Calu3 (cell line): ENCODE measurements at regions not wholly inside any gene's neighbourhood (a gene's known extent, or its start where the extent isn't known, plus 50 kb on each side); places are given as distances from the start of the nearest gene placed in this dataset.
"Not testable (repeated sequence)": the region's sequence is repeated elsewhere in the genome, so short reads cannot be mapped to it uniquely, and the experiment has no call there.

Experiments used
- BruUV-seq: library from RNA; stranded (reverse); fragments of 400-500 nt; replicated peaks from 2 replicates; lab custom pipeline; 2021; lab: Mats Ljungman, UMichigan
- CTCF ChIA-PET: fragments of 300-600 bp; sonication (Branson Sonifier 250); formaldehyde crosslinking; loops from one replicate; lab custom pipeline; 2022; ENCODE audit warnings: antibody characterized with exemption; lab: Charles Lee
- DNase-seq: peaks from one replicate; pipeline ENCODE4 v3.0.0; 2022
- H3K27ac Mint-ChIP-seq: one replicate; pipeline ENCODE4 v1.8.0; 2022; ENCODE audit warnings: mixed read lengths; ENCODE audit not compliant: unreplicated experiment
- H3K27me3 Mint-ChIP-seq: one replicate; pipeline ENCODE4 v1.8.0; 2022; ENCODE audit warnings: mixed read lengths; ENCODE audit not compliant: unreplicated experiment
- H3K36me3 Mint-ChIP-seq: one replicate; pipeline ENCODE4 v1.8.0; 2022; ENCODE audit warnings: mild to moderate bottlenecking, moderate library complexity, mixed read lengths; ENCODE audit not compliant: insufficient read depth, unreplicated experiment
- H3K4me1 Mint-ChIP-seq: one replicate; pipeline ENCODE4 v1.8.0; 2022; ENCODE audit warnings: mild to moderate bottlenecking, low read depth, mixed read lengths; ENCODE audit not compliant: unreplicated experiment
- H3K4me3 Mint-ChIP-seq: one replicate; pipeline ENCODE4 v1.8.0; 2022; ENCODE audit warnings: mild to moderate bottlenecking, low read depth, moderate library complexity, mixed read lengths; ENCODE audit not compliant: unreplicated experiment
- H3K9me3 Mint-ChIP-seq: one replicate; pipeline ENCODE4 v1.8.0; 2022; ENCODE audit warnings: low read depth, mixed read lengths; ENCODE audit not compliant: unreplicated experiment
- CTCF ChIP-seq: fragments of 200-600 bp; IDR thresholded peaks from one replicate; pipeline ENCODE4 v1.8.0; 2022; ENCODE audit warnings: antibody characterized with exemption; ENCODE audit not compliant: unreplicated experiment
- intact Hi-C: fragments of 100-400 bp; cut with micrococcal nuclease; formaldehyde crosslinking; loops from one replicate; pipeline ENCODE4 v1.10.0; 2022; ENCODE audit not compliant: unreplicated experiment

GRCh38 chr3:72269475-72269874 lies 484.5 kb upstream of the PROK2 start:
- TF ChIP-seq CTCF, result no peak
- Mint-ChIP-seq H3K27ac (no peak overlapping the region), H3K4me1 (no peaks in the 10 kb centered on the region), H3K36me3 (no peaks in the 10 kb centered on the region), H3K9me3 (no peaks in the 10 kb centered on the region), H3K27me3 (peaks cover 18% of the 10 kb centered on the region), H3K4me3 (no peak overlapping the region)
- CTCF ChIA-PET, result no interaction called here
- BruUV-seq, result no TSS peak
- intact Hi-C loops, result no loop called here
- DNase-seq, result no peak

GRCh38 chr3:72266921-72267524 lies 482.1 kb upstream of the PROK2 start:
- intact Hi-C loops, H3K27ac Mint-ChIP-seq, H3K4me1 Mint-ChIP-seq, H3K4me3 Mint-ChIP-seq, H3K36me3 Mint-ChIP-seq, H3K9me3 Mint-ChIP-seq, DNase-seq, BruUV-seq: not testable (repeated sequence)
- CTCF ChIA-PET, result interaction anchor here (0.7 kb wide), 1 partner anchor 28 kb away, joined by 3 read pairs; no protein-coding TSS in a partner anchor
- peaks cover 34% of the 10 kb centered on the region for H3K27me3 Mint-ChIP-seq

GRCh38 chr3:72266016-72266370 lies 481.0 kb upstream of the PROK2 start:
- TF ChIP-seq CTCF, result no peak
- CTCF ChIA-PET, result no interaction called here
- H3K4me1 Mint-ChIP-seq, result no peaks in the 10 kb centered on the region
- H3K27ac Mint-ChIP-seq, result no peak overlapping the region
- no peaks in the 10 kb centered on the region for H3K36me3 Mint-ChIP-seq
- H3K4me3 Mint-ChIP-seq, result no peak overlapping the region
- intact Hi-C loops, result no loop called here
- no peak for DNase-seq
- no peaks in the 10 kb centered on the region for H3K9me3 Mint-ChIP-seq
- no TSS peak for BruUV-seq
- peaks cover 45% of the 10 kb centered on the region for H3K27me3 Mint-ChIP-seq

- no peak for DNase-seq
- intact Hi-C loops, result loop anchor here (2.0 kb wide), 1 partner anchor 339 kb away; no protein-coding TSS in a partner anchor
- BruUV-seq, result no TSS peak
- TF ChIP-seq CTCF, result no peak
- Mint-ChIP-seq H3K27me3 (peaks cover 50% of the 10 kb centered on the region), H3K27ac (no peak overlapping the region), H3K9me3 (no peaks in the 10 kb centered on the region), H3K4me1 (no peaks in the 10 kb centered on the region), H3K36me3 (no peaks in the 10 kb centered on the region), H3K4me3 (no peak overlapping the region)
- CTCF ChIA-PET, result interaction anchor here (0.5 kb wide), 1 partner anchor 10 kb away, joined by 3 read pairs; no protein-coding TSS in a partner anchor
Measured at GRCh38 chr3:72265256-72266015, 480.5 kb upstream of the PROK2 start.
